ENCODE measurements at regions not wholly inside any gene's neighbourhood (a gene's known extent, or its start where the extent isn't known, plus 50 kb on each side); places are given as distances from the start of the nearest gene placed in this dataset.

- Mint-ChIP-seq H3K9me3 (ENCODE audit: unreplicated experiment) (no peaks in the 10 kb centered on the region), H3K4me1 (ENCODE audit: unreplicated experiment) (no peaks in the 10 kb centered on the region), H3K27ac (ENCODE audit: unreplicated experiment) (no peak overlapping the region), H3K4me3 (ENCODE audit: unreplicated experiment) (no peak overlapping the region), H3K36me3 (ENCODE audit: unreplicated experiment) (no peaks in the 10 kb centered on the region), H3K27me3 (ENCODE audit: unreplicated experiment) (no peaks in the 10 kb centered on the region)
- no peak for DNase-seq (ENCODE audit: extremely low spot score, unreplicated experiment)
- no peak for TF ChIP-seq CTCF (IDR thresholded peaks at IDR 0.05)
These were observed 1597.3 kb downstream of the CDH8 start for GRCh38 chr16:60438894-60439293.

GRCh38 chr16:60432472-60432871, 1603.8 kb downstream of the CDH8 start:
- Mint-ChIP-seq H3K27me3 (ENCODE audit: unreplicated experiment) (no peaks in the 10 kb centered on the region), H3K4me3 (ENCODE audit: unreplicated experiment) (no peak overlapping the region), H3K36me3 (ENCODE audit: unreplicated experiment) (no peaks in the 10 kb centered on the region), H3K27ac (ENCODE audit: unreplicated experiment) (no peak overlapping the region), H3K9me3 (ENCODE audit: unreplicated experiment) (no peaks in the 10 kb centered on the region), H3K4me1 (ENCODE audit: unreplicated experiment) (no peaks in the 10 kb centered on the region)
- no peak for TF ChIP-seq CTCF (IDR thresholded peaks at IDR 0.05)
- no peak for DNase-seq (ENCODE audit: extremely low spot score, unreplicated experiment)

- H3K27me3 Mint-ChIP-seq (ENCODE audit: unreplicated experiment): no peaks in the 10 kb centered on the region
- no peak overlapping the region for H3K27ac Mint-ChIP-seq (ENCODE audit: unreplicated experiment)
- H3K4me3 Mint-ChIP-seq (ENCODE audit: unreplicated experiment): no peak overlapping the region
- H3K4me1 Mint-ChIP-seq (ENCODE audit: unreplicated experiment): no peaks in the 10 kb centered on the region
- no peaks in the 10 kb centered on the region for H3K36me3 Mint-ChIP-seq (ENCODE audit: unreplicated experiment)
- no peak for DNase-seq (ENCODE audit: extremely low spot score, unreplicated experiment)
- no peaks in the 10 kb centered on the region for H3K9me3 Mint-ChIP-seq (ENCODE audit: unreplicated experiment)
- TF ChIP-seq CTCF (IDR thresholded peaks at IDR 0.05): no peak
These were observed 1616.4 kb downstream of the CDH8 start for GRCh38 chr16:60419859-60420258.

- no peaks in the 10 kb centered on the region for H3K4me1 Mint-ChIP-seq (ENCODE audit: unreplicated experiment)
- H3K27me3 Mint-ChIP-seq (ENCODE audit: unreplicated experiment): no peaks in the 10 kb centered on the region
- no peak overlapping the region for H3K27ac Mint-ChIP-seq (ENCODE audit: unreplicated experiment)
- no peak for TF ChIP-seq CTCF (IDR thresholded peaks at IDR 0.05)
- DNase-seq (ENCODE audit: extremely low spot score, unreplicated experiment): no peak
- no peak overlapping the region for H3K4me3 Mint-ChIP-seq (ENCODE audit: unreplicated experiment)
- H3K9me3 Mint-ChIP-seq (ENCODE audit: unreplicated experiment): no peaks in the 10 kb centered on the region
- H3K36me3 Mint-ChIP-seq (ENCODE audit: unreplicated experiment): no peaks in the 10 kb centered on the region
These were observed 1621.6 kb downstream of the CDH8 start for GRCh38 chr16:60414613-60415012.

- H3K27ac Mint-ChIP-seq (ENCODE audit: unreplicated experiment): no peak overlapping the region
- no peaks in the 10 kb centered on the region for H3K9me3 Mint-ChIP-seq (ENCODE audit: unreplicated experiment)
- no peaks in the 10 kb centered on the region for H3K36me3 Mint-ChIP-seq (ENCODE audit: unreplicated experiment)
- no peak for TF ChIP-seq CTCF (IDR thresholded peaks at IDR 0.05)
- H3K4me3 Mint-ChIP-seq (ENCODE audit: unreplicated experiment): no peak overlapping the region
- DNase-seq (ENCODE audit: extremely low spot score, unreplicated experiment): no peak
- no peaks in the 10 kb centered on the region for H3K27me3 Mint-ChIP-seq (ENCODE audit: unreplicated experiment)
- no peaks in the 10 kb centered on the region for H3K4me1 Mint-ChIP-seq (ENCODE audit: unreplicated experiment)
These were observed 1622.3 kb downstream of the CDH8 start for GRCh38 chr16:60413969-60414368.
